ENCODE measurements at regions not wholly inside any gene's neighbourhood (a gene's known extent, or its start where the extent isn't known, plus 50 kb on each side); places are given as distances from the start of the nearest gene placed in this dataset.

DNA sequence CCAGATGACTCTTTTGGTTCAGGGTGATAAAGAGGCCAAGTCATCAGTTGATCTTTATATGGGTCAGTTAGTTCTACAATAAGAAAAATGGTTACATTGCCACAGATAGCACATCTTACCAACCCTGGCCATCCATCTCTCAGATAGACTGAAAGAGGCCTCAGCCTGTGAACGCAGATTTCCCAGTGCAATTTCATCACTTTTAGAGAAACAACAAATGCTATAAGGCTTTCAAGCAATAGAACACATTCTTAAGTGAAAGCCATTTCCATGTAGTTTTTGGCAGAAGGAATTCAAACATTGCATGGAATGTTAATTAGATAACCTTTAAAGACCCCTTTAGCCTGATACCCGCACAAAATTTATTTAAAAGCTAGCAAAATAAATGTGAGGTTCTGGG is 200.6 kb upstream of the ZBTB20 start:
- Histone ChIP-seq H3K4me3 (ENCODE audit: low read length in 3 of 3) (no peak overlapping the region), H3K36me3 (ENCODE audit: control insufficient read depth in 2 of 3, insufficient read depth in 3 of 3, low read length in 3 of 3) (no peaks in the 10 kb centered on the region), H3K27me3 (ENCODE audit: control insufficient read depth, insufficient read depth, low read length) (no peaks in the 10 kb centered on the region), H3K9me3 (ENCODE audit: control insufficient read depth in 2 of 3, insufficient read depth in 1 of 3, low read length in 3 of 3) (no peaks in the 10 kb centered on the region), H3K4me1 (ENCODE audit: control insufficient read depth in 2 of 3, insufficient read depth in 2 of 3, low read depth in 1 of 3, low read length in 3 of 3) (no peaks in the 10 kb centered on the region), H3K27ac (ENCODE audit: low read depth in 2 of 2, low read length in 2 of 2) (no peak overlapping the region), H3K9ac (ENCODE audit: low read length in 3 of 3) (no peak overlapping the region)
- TF ChIP-seq, protein P1, sequence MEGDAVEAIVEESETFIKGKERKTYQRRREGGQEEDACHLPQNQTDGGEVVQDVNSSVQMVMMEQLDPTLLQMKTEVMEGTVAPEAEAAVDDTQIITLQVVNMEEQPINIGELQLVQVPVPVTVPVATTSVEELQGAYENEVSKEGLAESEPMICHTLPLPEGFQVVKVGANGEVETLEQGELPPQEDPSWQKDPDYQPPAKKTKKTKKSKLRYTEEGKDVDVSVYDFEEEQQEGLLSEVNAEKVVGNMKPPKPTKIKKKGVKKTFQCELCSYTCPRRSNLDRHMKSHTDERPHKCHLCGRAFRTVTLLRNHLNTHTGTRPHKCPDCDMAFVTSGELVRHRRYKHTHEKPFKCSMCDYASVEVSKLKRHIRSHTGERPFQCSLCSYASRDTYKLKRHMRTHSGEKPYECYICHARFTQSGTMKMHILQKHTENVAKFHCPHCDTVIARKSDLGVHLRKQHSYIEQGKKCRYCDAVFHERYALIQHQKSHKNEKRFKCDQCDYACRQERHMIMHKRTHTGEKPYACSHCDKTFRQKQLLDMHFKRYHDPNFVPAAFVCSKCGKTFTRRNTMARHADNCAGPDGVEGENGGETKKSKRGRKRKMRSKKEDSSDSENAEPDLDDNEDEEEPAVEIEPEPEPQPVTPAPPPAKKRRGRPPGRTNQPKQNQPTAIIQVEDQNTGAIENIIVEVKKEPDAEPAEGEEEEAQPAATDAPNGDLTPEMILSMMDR (IDR thresholded peaks at IDR 0.05; ENCODE audit: borderline replicate concordance, extremely low read depth, insufficient read depth) = no peak
- DNase-seq (peak in 2 of 5 donors; percentile 9 to 34), FAIRE-seq (no peak)
- intact Hi-C loops (cut with DNase I) = no loop called here

DNA sequence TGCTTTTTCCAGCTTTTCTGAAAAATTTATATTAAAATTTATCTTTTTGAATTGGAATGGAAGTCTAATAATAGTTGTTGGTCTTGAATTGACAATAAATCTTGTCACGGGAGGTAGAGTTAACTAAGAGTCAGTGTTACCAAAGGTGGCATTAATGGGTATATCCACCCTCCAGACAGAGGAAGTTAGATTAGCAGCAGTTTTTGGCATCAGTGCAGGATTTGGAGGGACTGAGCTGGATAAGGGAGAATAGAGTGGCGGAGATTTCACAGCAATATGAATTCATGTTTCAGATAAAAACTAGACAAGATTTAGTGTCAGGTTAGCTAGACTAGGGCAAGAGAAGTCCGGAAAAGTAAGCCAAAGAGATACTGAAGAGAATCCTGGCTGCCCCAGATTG is 201.3 kb upstream of the ZBTB20 start:
- TF ChIP-seq, protein P1 (IDR thresholded peaks at IDR 0.05; ENCODE audit: borderline replicate concordance, extremely low read depth, insufficient read depth) = no peak
- no peaks in the 10 kb centered on the region for H3K4me1 ChIP-seq (ENCODE audit: control insufficient read depth in 2 of 3, insufficient read depth in 2 of 3, low read depth in 1 of 3, low read length in 3 of 3)
- H3K9ac ChIP-seq (ENCODE audit: low read length in 3 of 3) = no peak overlapping the region
- FAIRE-seq (no peak), DNase-seq (no peak)
- H3K36me3 ChIP-seq (ENCODE audit: control insufficient read depth in 2 of 3, insufficient read depth in 3 of 3, low read length in 3 of 3) = no peaks in the 10 kb centered on the region
- intact Hi-C loops (cut with DNase I) = no loop called here
- H3K4me3 ChIP-seq (ENCODE audit: low read length in 3 of 3) = no peak overlapping the region
- H3K27ac ChIP-seq (ENCODE audit: low read depth in 2 of 2, low read length in 2 of 2) = no peak overlapping the region
- no peaks in the 10 kb centered on the region for H3K27me3 ChIP-seq (ENCODE audit: control insufficient read depth, insufficient read depth, low read length)
- no peaks in the 10 kb centered on the region for H3K9me3 ChIP-seq (ENCODE audit: control insufficient read depth in 2 of 3, insufficient read depth in 1 of 3, low read length in 3 of 3)

GRCh38 chr3:115348951-115349745 is 202.1 kb upstream of the ZBTB20 start:
- H3K27ac ChIP-seq (ENCODE audit: low read depth in 2 of 2, low read length in 2 of 2) = no peak overlapping the region
- no peaks in the 10 kb centered on the region for H3K27me3 ChIP-seq (ENCODE audit: control insufficient read depth, insufficient read depth, low read length)
- no peak overlapping the region for H3K9ac ChIP-seq (ENCODE audit: low read length in 3 of 3)
- H3K4me3 ChIP-seq (ENCODE audit: low read length in 3 of 3) = no peak overlapping the region
- intact Hi-C loops (cut with DNase I) = no loop called here
- TF ChIP-seq, protein P1 (IDR thresholded peaks at IDR 0.05; ENCODE audit: borderline replicate concordance, extremely low read depth, insufficient read depth) = no peak
- H3K36me3 ChIP-seq (ENCODE audit: control insufficient read depth in 2 of 3, insufficient read depth in 3 of 3, low read length in 3 of 3) = no peaks in the 10 kb centered on the region
- FAIRE-seq (peak; percentile 11), DNase-seq (no peak)
- H3K9me3 ChIP-seq (ENCODE audit: control insufficient read depth in 2 of 3, insufficient read depth in 1 of 3, low read length in 3 of 3) = no peaks in the 10 kb centered on the region
- H3K4me1 ChIP-seq (ENCODE audit: control insufficient read depth in 2 of 3, insufficient read depth in 2 of 3, low read depth in 1 of 3, low read length in 3 of 3) = no peaks in the 10 kb centered on the region

All from kidney (tissue), 13 donors.